Activated CD4-positive, alpha-beta T cell treated with anti-CD3 and anti-CD28 coated beads for 48 hours (primary cell): ENCODE measurements at regions not wholly inside any gene's neighbourhood (a gene's known extent, or its start where the extent isn't known, plus 50 kb on each side); places are given as distances from the start of the nearest gene placed in this dataset.
A peak's percentile ranks its signal among the peaks of the same experiment; 100 is the strongest.
"Not testable (repeated sequence)": the region's sequence is repeated elsewhere in the genome, so short reads cannot be mapped to it uniquely, and the experiment has no call there.

Experiments
- DNase-seq: peaks from one replicate; pipeline ENCODE4 v3.0.0-alpha.2; 2020

- DNase-seq = no peak
These were observed 171.8 kb downstream of the TOMM20 start for GRCh38 chr1:234956821-234957329.

DNA sequence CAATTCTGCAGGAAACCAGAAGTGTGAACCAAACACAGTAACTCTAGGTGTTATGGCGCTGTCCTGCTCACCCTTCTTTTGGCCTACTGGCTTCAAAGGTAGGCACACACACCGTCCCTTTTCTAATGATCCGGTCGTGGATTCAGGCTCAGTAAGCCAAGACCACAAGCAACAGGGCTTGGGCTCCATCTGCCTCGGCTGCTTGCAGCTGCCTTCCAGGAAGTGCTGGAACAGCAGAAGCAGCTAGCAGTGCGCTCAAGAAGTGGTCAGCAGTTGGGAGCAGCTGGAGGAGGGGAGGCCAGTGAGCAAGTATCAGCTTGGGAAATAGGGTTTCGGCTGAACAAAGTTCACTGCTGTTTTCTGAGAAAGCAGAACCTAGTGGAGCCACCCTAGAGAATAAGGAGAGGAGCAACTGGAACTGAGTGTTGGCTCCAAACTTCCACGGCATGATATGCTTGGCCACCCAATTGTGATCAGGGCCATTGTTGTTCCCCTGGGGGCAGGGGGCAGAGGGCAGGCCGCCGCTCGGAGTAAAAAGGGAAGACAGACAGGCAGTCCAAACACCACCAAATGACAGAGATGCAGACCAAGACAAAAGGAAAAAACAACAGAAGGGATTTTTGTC is 173.4 kb downstream of the TOMM20 start:
- DNase-seq = no peak

DNA sequence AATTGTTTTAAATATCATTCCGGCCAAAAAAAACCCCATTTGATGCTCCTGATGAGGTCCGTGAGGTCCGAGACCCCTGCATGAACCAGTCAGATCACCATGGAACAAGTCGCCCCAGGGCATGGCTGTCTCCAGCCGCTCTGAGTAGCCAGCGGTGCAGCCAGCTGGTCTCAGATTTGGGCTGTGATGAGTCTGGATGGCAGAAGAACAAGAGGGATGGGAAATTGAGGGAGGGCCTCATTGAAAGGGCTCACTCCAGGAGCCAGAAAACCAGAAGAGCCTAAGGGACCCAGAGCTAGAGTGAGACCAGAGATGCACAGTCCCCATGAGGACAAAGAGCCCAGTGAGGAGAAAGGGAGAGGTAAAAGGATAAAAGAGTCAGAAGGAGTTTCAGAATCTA is 174.0 kb downstream of the TOMM20 start:
- DNase-seq = no peak

- no peak for DNase-seq
These were observed 174.8 kb downstream of the TOMM20 start for GRCh38 chr1:234953655-234954405.

DNA sequence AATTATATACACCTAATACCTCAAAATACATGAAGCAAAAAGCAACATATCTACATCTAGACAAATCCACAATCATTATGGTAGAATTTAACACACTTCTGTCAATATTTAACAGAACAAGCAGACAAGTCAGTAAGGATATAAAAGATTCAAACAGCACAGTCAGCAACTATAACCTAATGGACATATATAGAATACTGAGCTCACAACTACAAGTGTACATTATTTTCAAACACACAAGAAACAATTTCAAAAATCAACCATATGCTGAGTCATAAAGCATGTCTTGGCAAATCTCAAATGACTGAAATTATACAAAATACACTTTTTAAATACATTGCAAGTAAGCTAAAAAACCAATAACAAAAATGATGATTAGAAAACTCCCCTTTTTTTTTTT is 178.0 kb downstream of the TOMM20 start:
- no peak for DNase-seq

DNA sequence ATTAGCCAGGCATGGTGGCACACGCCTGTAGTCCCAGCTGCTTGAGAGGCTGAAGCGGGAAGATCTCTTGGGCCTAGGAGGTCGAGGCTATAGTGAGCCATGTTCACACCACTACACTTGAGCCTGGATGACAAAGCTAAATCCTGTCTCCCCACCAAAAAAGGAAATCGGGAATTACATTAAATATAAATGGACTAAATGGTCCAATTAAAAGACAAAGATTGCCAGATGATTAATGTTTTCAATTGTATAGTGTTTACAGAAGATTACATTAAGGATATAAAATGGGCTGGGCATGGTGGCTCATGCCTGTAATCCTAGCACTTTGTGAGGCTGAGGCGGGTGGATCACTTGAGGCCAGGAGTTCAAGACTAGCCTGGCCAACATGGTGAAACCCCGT is 179.1 kb downstream of the TOMM20 start:
- DNase-seq = not testable (repeated sequence)

DNA sequence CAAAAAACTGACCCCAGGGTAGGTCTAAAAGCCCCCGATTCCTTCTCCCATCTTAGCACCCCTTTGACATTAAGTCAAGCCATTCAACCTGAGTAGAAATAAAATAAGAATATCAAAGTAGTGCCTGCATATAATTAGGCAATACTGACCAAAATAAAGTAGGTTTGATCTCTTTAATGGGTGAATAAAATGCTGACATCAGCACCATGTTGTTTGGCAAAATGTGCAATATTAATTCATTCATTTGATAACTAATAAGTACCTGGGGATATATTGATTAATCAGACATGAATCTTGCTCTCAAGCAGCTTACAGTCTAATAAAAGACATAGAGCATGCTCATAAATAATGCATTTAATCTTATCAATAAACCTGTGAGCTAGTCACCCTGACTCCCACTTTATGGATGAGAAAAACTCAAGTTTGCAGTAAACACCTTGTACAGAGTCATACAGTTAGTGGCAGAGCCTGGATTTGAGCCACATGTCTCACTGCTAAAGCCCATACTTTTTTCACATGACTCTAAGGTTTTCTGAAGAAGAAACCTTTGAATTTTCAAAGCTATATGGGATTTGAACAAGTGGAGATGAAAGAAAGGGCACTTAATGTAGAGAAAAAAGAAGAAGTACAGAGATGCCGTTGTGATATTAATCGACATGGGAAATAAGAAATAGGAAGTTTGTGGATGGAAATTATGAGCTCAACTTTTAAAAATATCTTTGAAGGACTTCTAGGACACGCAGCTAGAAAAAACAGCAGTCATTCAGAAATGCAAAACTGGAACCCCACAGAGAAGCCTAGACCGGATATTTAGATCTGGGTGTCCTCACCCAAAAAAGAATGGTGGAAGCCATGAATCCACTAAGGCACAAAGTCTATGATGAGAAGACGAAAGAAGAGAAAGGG is 183.9 kb downstream of the TOMM20 start:
- no peak for DNase-seq

- no peak for DNase-seq
These were observed 184.7 kb downstream of the TOMM20 start for GRCh38 chr1:234943836-234944402.

- DNase-seq = no peak
These were observed 185.6 kb downstream of the TOMM20 start for GRCh38 chr1:234942879-234943506.

DNA sequence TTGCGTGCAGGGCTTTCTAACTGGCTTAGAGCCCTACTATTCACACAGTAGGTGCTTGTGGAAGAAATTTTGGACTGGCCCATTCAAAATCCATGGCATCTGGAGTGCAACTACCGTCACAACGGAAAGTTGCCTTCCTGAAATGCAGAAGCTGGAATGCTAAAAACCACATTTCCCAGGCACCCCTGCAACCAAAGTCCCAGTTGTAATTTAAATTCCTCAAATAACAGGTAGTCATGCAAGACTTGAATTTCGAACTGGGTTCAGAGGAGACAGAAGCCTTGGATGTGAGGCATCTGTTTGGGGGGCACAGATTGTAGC is 186.7 kb downstream of the TOMM20 start:
- no peak for DNase-seq

DNA sequence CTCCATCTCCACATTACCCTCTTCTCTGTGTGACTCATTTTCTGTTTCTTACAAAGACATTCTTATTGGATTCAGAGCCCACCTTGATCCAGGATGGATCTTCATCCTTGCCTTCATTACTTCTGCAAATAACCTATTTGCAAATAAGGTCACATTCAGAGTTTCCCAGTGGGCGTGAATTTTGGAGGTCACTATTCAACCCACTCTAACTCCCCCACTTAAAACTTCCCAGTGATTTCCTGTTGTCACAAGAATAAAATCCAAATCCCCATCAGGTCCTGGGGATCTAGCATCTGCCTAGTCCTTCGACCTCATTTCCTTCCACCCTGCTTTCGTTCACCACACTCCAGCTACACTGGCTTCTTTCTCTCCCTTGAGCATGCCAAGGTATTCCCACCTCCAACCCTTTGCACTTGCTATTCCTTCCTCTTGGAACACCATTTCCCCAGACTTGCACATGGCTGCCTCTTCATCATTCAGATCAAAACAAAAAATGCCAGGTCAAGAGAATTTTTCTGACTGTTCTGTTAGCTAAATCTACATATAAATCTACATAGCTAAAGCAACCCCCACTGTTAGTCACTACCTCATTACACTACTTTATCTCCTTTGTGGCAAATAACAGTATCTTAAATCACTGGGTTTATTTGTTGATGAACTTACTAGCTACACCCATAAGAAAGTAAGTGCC is 187.2 kb downstream of the TOMM20 start:
- no peak for DNase-seq

- no peak for DNase-seq
These were observed 187.8 kb downstream of the TOMM20 start for GRCh38 chr1:234940841-234941240.

- no peak for DNase-seq
These were observed 189.7 kb downstream of the TOMM20 start for GRCh38 chr1:234938924-234939323.

DNA sequence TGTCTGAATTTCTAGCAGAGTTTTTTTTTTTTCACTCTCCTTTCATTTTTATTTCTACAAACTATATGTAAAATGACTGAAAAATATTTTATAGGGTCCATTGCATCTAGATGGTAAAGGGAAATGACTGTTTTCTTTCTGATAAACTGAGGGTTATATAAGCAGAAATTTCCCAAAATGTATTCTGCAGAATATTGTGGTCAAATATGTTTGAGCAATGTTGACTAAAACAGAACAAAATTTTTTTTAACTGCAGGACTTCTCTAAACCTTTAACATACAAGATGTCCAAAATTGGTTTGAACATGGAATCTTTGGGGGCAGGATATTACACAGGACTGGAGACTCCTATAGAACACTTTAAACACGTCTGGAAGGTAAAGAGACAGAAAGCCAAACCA is 190.5 kb downstream of the TOMM20 start:
- DNase-seq = no peak

GRCh38 chr1:234936612-234937389 is 191.8 kb downstream of the TOMM20 start:
- DNase-seq = no peak

- no peak for DNase-seq
These were observed 194.0 kb downstream of the TOMM20 start for GRCh38 chr1:234934611-234935033.

GRCh38 chr1:234933475-234933874 is 195.2 kb downstream of the TOMM20 start:
- peak; percentile 25 for DNase-seq

DNA sequence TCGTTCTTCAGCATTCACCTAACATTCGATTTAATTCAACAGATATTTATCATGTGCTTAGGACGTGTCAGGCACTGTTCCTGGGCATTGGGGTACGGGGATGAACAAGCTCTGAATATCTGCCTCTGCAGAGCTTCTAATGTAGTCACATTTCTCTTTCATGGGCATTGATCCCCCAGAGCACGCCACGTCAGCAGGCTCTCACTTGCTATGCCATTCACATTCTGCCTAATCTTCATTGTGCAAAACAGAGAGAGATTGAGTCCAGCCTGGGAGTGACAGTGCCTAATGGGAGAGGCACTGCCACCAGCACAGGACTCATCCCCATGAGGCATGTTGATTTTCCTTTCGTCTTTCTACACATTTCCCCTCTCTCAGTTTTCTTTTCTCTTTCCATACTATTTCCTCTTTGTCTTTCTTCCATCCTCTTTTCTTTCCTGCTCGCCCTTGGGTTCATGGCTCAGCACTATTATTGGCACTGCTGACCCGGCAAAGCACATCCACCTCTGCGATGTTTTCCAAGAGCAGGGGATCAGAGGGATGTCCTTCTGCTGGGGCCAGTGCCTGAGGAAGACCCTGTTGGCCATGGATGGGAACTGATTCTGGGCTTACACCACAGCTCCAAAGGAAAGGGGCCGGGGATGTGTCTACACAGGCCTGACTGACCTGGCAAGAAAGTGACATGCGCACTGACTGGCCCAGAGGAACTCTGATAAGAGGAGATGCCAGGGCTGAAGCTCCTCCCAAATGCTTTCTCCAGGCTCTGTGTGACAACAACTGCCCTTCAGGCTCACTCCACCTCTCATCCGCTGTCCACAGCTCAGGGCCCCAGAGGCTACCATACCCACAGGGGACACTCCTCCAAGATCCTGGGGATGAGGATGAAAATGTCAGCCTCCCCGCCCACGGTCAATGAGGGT is 195.9 kb downstream of the TOMM20 start:
- DNase-seq = no peak

- DNase-seq = no peak
These were observed 196.5 kb downstream of the TOMM20 start for GRCh38 chr1:234932106-234932505.

GRCh38 chr1:234931404-234931973 is 197.1 kb downstream of the TOMM20 start:
- DNase-seq = no peak
